ENCODE measurements at regions not wholly inside any gene's neighbourhood (a gene's known extent, or its start where the extent isn't known, plus 50 kb on each side); places are given as distances from the start of the nearest gene placed in this dataset.

GRCh38 chrX:110944311-110944750, 148.7 kb upstream of the CHRDL1 start:
- Histone ChIP-seq H3K4me3 (peak overlapping the region in 3 of 4 donors; percentile 5 to 17 (median 9)), H3K9me3 (no peaks in the 10 kb centered on the region), H3K27me3 (peaks cover 0 to 6% (median 3%) of the 10 kb centered on the region in 3 donors), H3K27ac (no peak overlapping the region), H3K4me1 (no peaks in the 10 kb centered on the region), H3K36me3 (no peaks in the 10 kb centered on the region)
- intact Hi-C loops (cut with DNase I): no loop called here
- DNase-seq: no peak
- WGBS, 2 donors: 2 to 4% methylated on average over 25 of the region's 25 CpGs
- TF ChIP-seq EP300 (IDR thresholded peaks at IDR 0.05): no peak

- Histone ChIP-seq H3K4me1 (no peaks in the 10 kb centered on the region), H3K9me3 (no peaks in the 10 kb centered on the region), H3K36me3 (no peaks in the 10 kb centered on the region), H3K27me3 (peaks cover 0 to 6% (median 3%) of the 10 kb centered on the region in 3 donors), H3K27ac (no peak overlapping the region), H3K4me3 (no peak overlapping the region)
- no peak for TF ChIP-seq EP300 (IDR thresholded peaks at IDR 0.05)
- intact Hi-C loops (cut with DNase I): no loop called here
- no peak for DNase-seq
Measured at GRCh38 chrX:110941906-110942305, 146.3 kb upstream of the CHRDL1 start.

DNA sequence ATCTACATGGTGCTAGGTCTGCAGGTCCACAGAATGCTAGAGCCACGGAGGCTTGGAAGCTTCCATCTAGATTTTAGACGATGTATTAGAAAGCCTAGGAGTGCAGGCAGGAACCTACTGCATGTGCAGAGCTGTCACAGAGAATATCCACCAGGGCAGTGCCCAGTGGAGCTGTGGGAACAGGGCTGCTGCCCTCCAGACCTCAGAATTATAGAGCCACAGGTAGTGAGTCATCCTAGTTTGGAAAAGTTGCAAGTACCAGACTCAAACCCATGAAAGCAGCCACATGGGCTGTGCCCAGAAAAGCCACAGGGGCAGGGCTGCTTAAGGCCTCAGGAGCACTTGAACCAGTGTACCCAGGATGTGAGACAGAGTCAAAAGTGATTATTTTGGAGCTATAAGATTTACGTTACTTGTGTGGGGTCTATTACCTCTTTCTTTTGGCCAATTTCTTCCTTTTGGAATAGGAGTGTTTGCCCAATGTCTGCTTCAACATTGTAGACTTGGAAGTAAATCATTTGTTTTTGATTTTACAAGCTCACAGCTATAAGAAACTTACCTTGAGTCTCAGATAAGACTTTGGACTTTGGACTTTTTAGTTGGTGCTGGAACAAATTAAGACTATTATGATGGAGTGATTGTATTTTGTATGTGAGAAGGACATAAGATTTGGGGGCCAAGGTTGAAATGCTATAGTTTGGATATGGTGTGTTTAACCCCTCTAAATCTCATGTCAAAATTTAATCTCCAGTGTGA, 143.5 kb upstream of the CHRDL1 start:
- DNase-seq: no peak
- H3K27me3 ChIP-seq: no peaks in the 10 kb centered on the region
- TF ChIP-seq, protein P1, sequence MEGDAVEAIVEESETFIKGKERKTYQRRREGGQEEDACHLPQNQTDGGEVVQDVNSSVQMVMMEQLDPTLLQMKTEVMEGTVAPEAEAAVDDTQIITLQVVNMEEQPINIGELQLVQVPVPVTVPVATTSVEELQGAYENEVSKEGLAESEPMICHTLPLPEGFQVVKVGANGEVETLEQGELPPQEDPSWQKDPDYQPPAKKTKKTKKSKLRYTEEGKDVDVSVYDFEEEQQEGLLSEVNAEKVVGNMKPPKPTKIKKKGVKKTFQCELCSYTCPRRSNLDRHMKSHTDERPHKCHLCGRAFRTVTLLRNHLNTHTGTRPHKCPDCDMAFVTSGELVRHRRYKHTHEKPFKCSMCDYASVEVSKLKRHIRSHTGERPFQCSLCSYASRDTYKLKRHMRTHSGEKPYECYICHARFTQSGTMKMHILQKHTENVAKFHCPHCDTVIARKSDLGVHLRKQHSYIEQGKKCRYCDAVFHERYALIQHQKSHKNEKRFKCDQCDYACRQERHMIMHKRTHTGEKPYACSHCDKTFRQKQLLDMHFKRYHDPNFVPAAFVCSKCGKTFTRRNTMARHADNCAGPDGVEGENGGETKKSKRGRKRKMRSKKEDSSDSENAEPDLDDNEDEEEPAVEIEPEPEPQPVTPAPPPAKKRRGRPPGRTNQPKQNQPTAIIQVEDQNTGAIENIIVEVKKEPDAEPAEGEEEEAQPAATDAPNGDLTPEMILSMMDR (IDR thresholded peaks at IDR 0.05): no peak
- TF ChIP-seq POLR2A (IDR thresholded peaks at IDR 0.05) (no peak), POLR2AphosphoS5 (IDR thresholded peaks at IDR 0.05) (no peak), EP300 (IDR thresholded peaks at IDR 0.05) (no peak)
- H3K4me1 ChIP-seq: no peaks in the 10 kb centered on the region
- no peaks in the 10 kb centered on the region for H3K36me3 ChIP-seq
- no peak overlapping the region for H3K27ac ChIP-seq
- intact Hi-C loops (cut with DNase I): no loop called here
- no peaks in the 10 kb centered on the region for H3K9me3 ChIP-seq
- 31 to 85% methylated on average over 3 of the region's 3 CpGs for WGBS, 2 donors
- H3K4me3 ChIP-seq: no peak overlapping the region

DNA sequence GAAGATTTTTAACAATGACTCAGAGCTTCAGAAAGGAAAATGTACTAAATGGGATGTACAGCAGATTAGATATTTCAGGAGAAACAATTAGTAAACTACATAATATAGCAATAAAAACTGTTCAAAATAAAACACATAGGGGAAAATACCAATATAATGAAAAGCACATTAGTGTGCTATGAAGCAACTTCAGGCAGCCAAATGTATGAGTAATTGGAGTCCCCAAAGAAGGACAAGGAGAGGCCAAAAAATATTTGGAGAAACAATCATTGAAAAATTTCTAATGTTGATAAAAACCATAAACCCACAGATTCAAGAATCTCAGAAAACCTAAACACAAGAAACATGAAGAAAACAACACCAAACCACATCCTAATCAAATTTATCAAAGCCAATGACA, 129.3 kb upstream of the CHRDL1 start:
- H3K27me3 ChIP-seq: no peaks in the 10 kb centered on the region
- H3K36me3 ChIP-seq: no peaks in the 10 kb centered on the region
- no peaks in the 10 kb centered on the region for H3K9me3 ChIP-seq
- H3K4me1 ChIP-seq: no peaks in the 10 kb centered on the region
- no peak overlapping the region for H3K27ac ChIP-seq
- no peak for DNase-seq
- TF ChIP-seq, protein P1 (IDR thresholded peaks at IDR 0.05): no peak
- TF ChIP-seq EP300 (IDR thresholded peaks at IDR 0.05): no peak
- H3K4me3 ChIP-seq: no peak overlapping the region
- intact Hi-C loops (cut with DNase I): no loop called here

DNA sequence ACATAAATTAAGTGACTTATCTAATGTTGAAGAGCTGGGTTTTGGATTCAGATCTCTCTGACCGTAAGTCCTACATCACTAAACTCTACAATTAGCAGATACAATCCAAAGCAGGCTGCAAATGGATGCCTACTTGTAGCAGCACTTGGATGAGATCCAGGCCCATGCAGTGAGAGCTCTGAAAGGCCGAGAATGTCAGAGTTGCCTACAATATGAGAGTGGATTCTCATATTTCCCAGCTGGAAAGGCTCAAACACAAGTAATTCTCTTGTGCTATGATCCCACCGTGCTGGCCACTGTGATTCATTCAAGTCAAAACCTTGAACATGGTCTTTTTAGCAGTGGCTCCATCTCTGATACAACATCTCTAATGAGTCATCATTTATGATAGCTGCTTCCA, 125.4 kb upstream of the CHRDL1 start:
- WGBS, 2 donors: 69 to 79% methylated on average over 3 of the region's 3 CpGs
- intact Hi-C loops (cut with DNase I): no loop called here
- no peak for DNase-seq
- Histone ChIP-seq H3K4me3 (no peak overlapping the region), H3K36me3 (no peaks in the 10 kb centered on the region), H3K4me1 (no peaks in the 10 kb centered on the region), H3K27me3 (no peaks in the 10 kb centered on the region), H3K27ac (no peak overlapping the region), H3K9me3 (no peaks in the 10 kb centered on the region)
- no peak for TF ChIP-seq EP300 (IDR thresholded peaks at IDR 0.05)
- TF ChIP-seq, protein P1 (IDR thresholded peaks at IDR 0.05): no peak
- TF ChIP-seq POLR2A (IDR thresholded peaks at IDR 0.05): no peak
- TF ChIP-seq POLR2AphosphoS5 (IDR thresholded peaks at IDR 0.05): no peak

DNA sequence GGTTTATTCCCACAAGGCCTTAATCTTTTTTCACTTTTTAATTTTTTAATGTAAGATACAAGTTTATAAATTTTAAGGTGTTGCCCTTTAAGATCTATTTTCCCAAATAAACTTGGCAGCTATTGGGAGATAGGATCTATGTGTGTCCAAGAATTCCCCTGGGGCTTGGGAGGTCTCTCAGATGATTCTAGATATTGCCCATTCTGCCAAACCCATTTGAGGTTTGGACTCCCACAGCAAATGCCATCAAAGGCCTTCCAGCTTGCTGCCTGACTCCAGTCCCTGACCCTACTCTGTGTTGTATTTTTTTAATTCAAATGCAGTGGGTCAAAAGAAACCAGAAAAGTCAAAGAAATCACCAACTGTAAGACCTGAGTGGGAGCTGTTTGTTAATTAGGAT, 120.0 kb upstream of the CHRDL1 start:
- no peaks in the 10 kb centered on the region for H3K9me3 ChIP-seq
- intact Hi-C loops (cut with DNase I): no loop called here
- H3K4me3 ChIP-seq: no peak overlapping the region
- TF ChIP-seq EP300 (IDR thresholded peaks at IDR 0.05): no peak
- no peak for DNase-seq
- H3K36me3 ChIP-seq: no peaks in the 10 kb centered on the region
- no peak overlapping the region for H3K27ac ChIP-seq
- H3K27me3 ChIP-seq: peaks cover 0 to 3% (median 0%) of the 10 kb centered on the region in 3 donors
- no peaks in the 10 kb centered on the region for H3K4me1 ChIP-seq

All from sigmoid colon (tissue), 6 donors.